Activated T-cell treated with anti-CD3 and anti-CD28 coated beads, Interleukin-2, amount 50 U/mL, for 48 hours (primary cell): ENCODE measurements at regions not wholly inside any gene's neighbourhood (a gene's known extent, or its start where the extent isn't known, plus 50 kb on each side); places are given as distances from the start of the nearest gene placed in this dataset.

ENCODE experiments used
- DNase-seq, 2 experiments: peaks; one replicate each; pipeline ENCODE4 v3.0.0-alpha.2; 2020

GRCh38 chr1:82927753-82928152 lies 1071.2 kb downstream of the TTLL7 start:
- no peak for DNase-seq

- DNase-seq: no peak
Observed at GRCh38 chr1:82924666-82925065, 1074.3 kb downstream of the TTLL7 start.

- DNase-seq: no peak
Observed at GRCh38 chr1:82923931-82924330, 1075.0 kb downstream of the TTLL7 start.

- DNase-seq: no peak
Observed at GRCh38 chr1:82921759-82922158, 1077.2 kb downstream of the TTLL7 start.

- no peak for DNase-seq
Observed at GRCh38 chr1:82920418-82921248, 1078.3 kb downstream of the TTLL7 start.

- DNase-seq: no peak
Observed at GRCh38 chr1:82919837-82920236, 1079.1 kb downstream of the TTLL7 start.

- DNase-seq: no peak
Observed at GRCh38 chr1:82907313-82907712, 1091.6 kb downstream of the TTLL7 start.

- DNase-seq: no peak
Observed at GRCh38 chr1:82903626-82904025, 1095.3 kb downstream of the TTLL7 start.

GRCh38 chr1:82901561-82901960 lies 1097.4 kb downstream of the TTLL7 start:
- DNase-seq: no peak

- DNase-seq: no peak
Observed at GRCh38 chr1:82901118-82901517, 1097.8 kb downstream of the TTLL7 start.

GRCh38 chr1:82899017-82899416 lies 1098.3 kb downstream of the ADGRL2 start:
- no peak for DNase-seq

- no peak for DNase-seq
Observed at GRCh38 chr1:82897549-82897948, 1096.8 kb downstream of the ADGRL2 start.

- DNase-seq: no peak
Observed at GRCh38 chr1:82896036-82896435, 1095.3 kb downstream of the ADGRL2 start.

- no peak for DNase-seq
Observed at GRCh38 chr1:82894635-82895034, 1093.9 kb downstream of the ADGRL2 start.

GRCh38 chr1:82893712-82894470 lies 1093.2 kb downstream of the ADGRL2 start:
- DNase-seq: no peak

- DNase-seq: no peak
Observed at GRCh38 chr1:82880506-82880905, 1079.8 kb downstream of the ADGRL2 start.

- DNase-seq: no peak
Observed at GRCh38 chr1:82879701-82880305, 1079.1 kb downstream of the ADGRL2 start.

GRCh38 chr1:82875170-82875569 lies 1074.4 kb downstream of the ADGRL2 start:
- no peak for DNase-seq

GRCh38 chr1:82874041-82874440 lies 1073.3 kb downstream of the ADGRL2 start:
- no peak for DNase-seq

- DNase-seq: no peak
Observed at GRCh38 chr1:82870332-82870731, 1069.6 kb downstream of the ADGRL2 start.

GRCh38 chr1:82867781-82868180 lies 1067.0 kb downstream of the ADGRL2 start:
- no peak for DNase-seq

GRCh38 chr1:82861749-82862148 lies 1061.0 kb downstream of the ADGRL2 start:
- no peak for DNase-seq

GRCh38 chr1:82858031-82858430 lies 1057.3 kb downstream of the ADGRL2 start:
- no peak for DNase-seq

- no peak for DNase-seq
Observed at GRCh38 chr1:82849460-82849859, 1048.7 kb downstream of the ADGRL2 start.
